IMR-90 (cell line): ENCODE measurements at regions not wholly inside any gene's neighbourhood (a gene's known extent, or its start where the extent isn't known, plus 50 kb on each side); places are given as distances from the start of the nearest gene placed in this dataset.

Source experiments
- BHLHE40 ChIP-seq: fragments of 150-350 bp; IDR thresholded peaks from 2 replicates; pipeline ENCODE4 v1.6.1; 2016; ENCODE audit warnings: mild to moderate bottlenecking, low read depth, low read length
- MXI1 ChIP-seq: IDR thresholded peaks from 2 replicates; pipeline ENCODE4 v1.6.1; 2012; ENCODE audit warnings: low read depth, mild to moderate bottlenecking, low read length, moderate library complexity, borderline replicate concordance
- POLR2A ChIP-seq: IDR thresholded peaks from 2 replicates; pipeline ENCODE4 v1.6.1; 2012; ENCODE audit warnings: mild to moderate bottlenecking, low read depth, low read length
- RAD21 ChIP-seq: IDR thresholded peaks from 2 replicates; pipeline ENCODE4 v1.6.1; 2012; ENCODE audit warnings: low read length, improper control_type of control experiment
- RCOR1 ChIP-seq: IDR thresholded peaks from 2 replicates; pipeline ENCODE4 v1.6.1; 2012; ENCODE audit warnings: mild to moderate bottlenecking, low read length, improper control_type of control experiment; ENCODE audit not compliant: insufficient replicate concordance
- SMC3 ChIP-seq: fragments of 150-350 bp; IDR thresholded peaks from 2 replicates; pipeline ENCODE4 v1.6.1; 2016; ENCODE audit warnings: low read depth, mild to moderate bottlenecking, antibody characterized with exemption, low read length, moderate library complexity
- TF ChIP-seq, protein P1 (sequence below): conservative IDR thresholded peaks from 2 replicates; pipeline ENCODE4 v1.5.1; 2012; ENCODE audit warnings: mild to moderate bottlenecking, low read depth, low read length, improper control_type of control experiment
- TF ChIP-seq, protein P2 (sequence below): fragments of 150-350 bp; IDR thresholded peaks from 2 replicates; pipeline ENCODE4 v1.6.1; 2017; ENCODE audit warnings: mild to moderate bottlenecking, antibody characterized with exemption, low read length, low read depth

DNA sequence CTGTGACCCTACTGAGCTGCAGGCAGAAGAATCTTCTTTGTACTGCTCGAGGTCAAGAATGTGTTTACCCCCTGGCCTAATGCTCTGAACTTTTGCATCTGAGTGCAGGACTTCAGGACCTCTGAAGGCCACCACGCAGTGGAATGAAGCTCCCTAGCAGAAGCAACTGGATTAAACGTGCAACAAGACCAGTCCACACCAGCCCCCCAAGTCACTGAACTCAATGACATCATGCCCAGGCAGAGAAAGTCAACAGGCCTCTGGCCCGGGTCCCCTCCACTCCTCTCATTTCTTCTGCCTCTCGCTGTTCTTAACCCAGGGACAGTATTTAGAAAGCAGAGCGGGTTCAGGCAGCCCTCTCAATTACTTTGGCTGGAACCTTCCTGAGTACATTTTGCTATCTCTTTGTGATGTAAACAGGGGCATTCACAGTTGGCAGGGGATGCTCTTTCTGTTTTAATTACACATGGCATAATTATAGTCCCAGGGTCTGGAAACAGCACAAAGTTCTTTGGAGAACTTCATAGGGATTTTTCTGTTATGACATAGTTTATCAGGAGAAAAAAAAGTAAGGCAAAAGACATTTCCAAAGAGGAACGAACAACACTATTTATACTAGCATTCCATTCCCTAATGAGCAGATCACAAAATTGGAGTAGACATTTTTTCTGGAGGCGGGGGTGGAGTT lies 108.2 kb upstream of the SPATA31D4 start:
- TF ChIP-seq, protein P1, sequence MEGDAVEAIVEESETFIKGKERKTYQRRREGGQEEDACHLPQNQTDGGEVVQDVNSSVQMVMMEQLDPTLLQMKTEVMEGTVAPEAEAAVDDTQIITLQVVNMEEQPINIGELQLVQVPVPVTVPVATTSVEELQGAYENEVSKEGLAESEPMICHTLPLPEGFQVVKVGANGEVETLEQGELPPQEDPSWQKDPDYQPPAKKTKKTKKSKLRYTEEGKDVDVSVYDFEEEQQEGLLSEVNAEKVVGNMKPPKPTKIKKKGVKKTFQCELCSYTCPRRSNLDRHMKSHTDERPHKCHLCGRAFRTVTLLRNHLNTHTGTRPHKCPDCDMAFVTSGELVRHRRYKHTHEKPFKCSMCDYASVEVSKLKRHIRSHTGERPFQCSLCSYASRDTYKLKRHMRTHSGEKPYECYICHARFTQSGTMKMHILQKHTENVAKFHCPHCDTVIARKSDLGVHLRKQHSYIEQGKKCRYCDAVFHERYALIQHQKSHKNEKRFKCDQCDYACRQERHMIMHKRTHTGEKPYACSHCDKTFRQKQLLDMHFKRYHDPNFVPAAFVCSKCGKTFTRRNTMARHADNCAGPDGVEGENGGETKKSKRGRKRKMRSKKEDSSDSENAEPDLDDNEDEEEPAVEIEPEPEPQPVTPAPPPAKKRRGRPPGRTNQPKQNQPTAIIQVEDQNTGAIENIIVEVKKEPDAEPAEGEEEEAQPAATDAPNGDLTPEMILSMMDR: no peak
- no peak for TF ChIP-seq POLR2A
- TF ChIP-seq RAD21: no peak
- TF ChIP-seq RCOR1: no peak
- TF ChIP-seq MXI1: no peak
- TF ChIP-seq, protein P2, sequence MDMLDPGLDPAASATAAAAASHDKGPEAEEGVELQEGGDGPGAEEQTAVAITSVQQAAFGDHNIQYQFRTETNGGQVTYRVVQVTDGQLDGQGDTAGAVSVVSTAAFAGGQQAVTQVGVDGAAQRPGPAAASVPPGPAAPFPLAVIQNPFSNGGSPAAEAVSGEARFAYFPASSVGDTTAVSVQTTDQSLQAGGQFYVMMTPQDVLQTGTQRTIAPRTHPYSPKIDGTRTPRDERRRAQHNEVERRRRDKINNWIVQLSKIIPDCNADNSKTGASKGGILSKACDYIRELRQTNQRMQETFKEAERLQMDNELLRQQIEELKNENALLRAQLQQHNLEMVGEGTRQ: no peak
- TF ChIP-seq SMC3: no peak
- TF ChIP-seq BHLHE40: no peak
